ENCODE measurements at regions not wholly inside any gene's neighbourhood (a gene's known extent, or its start where the extent isn't known, plus 50 kb on each side); places are given as distances from the start of the nearest gene placed in this dataset.

DNA sequence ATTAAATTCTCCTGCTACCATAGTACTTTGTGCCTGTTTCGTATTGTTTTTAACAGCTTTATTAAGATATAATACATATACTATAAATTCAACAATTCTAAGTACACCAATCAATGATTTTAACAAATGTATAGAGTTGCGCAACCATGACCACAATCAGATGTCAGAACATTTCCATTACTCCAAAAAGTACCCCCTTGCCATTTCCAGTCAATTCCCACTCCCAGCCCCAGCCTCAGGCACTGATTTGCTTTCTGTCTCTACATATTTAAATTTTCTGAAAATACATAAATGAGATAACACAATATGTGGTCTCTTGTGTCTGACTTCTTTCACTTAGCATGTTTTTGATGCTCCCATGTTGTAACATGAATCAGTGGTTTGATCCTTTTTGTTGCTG, 193.9 kb downstream of the FIGN start:
- no peak for DNase-seq

DNA sequence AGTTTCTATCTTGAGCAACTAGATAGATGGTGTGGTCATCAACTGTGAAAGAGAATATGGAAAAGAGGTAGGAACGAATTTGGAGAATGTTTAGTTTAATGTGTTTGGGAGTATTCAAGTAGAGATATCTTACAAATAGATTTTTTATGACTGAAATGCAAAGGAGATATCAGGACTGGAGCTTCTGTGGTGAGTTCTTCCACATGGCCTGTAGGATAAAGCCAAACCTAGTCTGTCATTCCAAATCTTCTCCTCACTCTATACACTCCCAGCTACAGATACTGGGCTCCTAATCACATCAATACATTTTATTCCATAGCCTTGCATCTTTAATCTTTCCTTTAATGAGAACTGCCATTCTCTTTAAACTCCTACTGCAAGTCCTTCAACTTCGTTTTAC, 194.3 kb downstream of the FIGN start:
- DNase-seq: no peak

DNA sequence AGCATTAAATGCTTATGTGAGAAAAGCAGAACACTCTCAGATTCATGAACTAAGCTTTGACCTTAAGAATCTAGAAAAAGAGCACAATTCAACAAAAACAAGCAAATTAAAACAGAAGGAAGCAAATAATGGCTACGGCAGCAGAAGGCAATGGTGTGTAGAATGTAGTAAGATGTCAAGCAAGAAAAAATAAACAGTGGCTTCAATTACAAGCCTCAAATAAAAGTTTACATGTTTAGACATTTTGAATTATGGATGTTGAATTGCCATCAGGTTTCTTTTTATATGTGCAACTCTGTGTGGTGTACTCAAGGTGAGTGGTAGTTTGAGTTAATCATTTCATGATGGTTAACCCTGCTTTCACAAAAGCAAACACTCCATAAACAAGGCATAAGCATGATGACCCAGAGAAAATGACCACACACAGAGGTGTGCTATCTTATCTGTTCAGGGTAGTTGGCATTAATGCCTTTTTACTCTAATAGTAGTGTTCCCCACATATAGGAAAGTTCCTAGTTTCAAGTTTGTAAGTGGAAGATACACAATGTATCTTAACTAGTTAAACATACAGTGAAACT, 207.1 kb downstream of the FIGN start:
- DNase-seq: no peak

DNA sequence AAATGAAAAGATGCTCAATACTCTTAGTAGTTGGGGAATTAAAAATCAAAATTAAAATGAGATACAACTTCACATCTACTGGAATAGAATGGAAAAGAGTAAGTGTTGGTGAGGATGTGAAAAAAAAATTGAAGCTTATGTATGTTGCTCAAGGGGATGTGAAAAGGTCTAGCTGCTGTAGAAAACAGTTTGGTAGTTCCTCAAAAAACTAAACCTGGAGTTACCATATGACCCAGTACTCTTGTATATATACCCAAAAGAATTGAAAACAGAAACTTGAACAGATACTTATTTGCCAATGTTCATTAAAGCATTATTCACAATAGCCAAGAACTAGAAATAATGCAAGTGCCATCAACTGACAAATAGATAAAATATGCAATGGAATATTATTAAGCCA, 208.4 kb downstream of the FIGN start:
- DNase-seq: no peak

DNA sequence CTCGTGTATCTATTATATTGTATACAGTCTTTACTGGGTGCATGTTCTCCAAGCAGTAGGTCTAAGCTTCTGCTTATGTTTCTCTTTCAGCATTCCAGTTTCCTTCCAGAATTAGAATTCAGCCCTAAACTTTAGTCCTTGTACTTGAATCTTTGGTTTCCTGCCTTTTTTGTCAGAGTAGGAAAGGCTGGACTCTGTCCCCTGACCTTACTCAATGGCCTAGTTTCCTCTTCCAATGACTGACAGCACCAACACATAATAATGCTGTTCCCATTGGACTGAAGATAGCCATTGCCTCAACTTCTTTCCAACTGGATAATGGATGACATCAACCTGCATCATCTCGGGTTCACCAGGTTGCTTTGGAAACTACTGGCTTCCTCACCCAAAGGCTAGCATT, 217.0 kb downstream of the FIGN start:
- DNase-seq: no peak

DNA sequence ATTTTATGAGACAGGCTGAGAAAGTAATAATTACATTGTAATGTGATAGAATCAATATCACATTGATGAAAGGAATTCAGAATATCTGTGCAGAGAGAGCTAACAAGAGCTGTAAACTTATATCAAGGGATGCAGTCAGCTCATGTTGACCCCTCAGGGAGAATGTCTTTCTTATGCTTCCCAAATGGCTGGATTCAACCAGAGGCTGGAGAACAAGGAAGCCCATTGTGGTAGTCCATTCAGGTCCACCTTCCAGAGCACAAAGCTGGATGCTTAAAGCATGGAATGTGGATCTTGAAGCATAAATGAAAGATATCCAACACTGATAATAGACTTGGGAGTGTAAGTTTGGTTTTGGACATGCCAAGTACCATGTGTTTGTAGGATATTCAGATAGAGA, 220.0 kb downstream of the FIGN start:
- DNase-seq: no peak

DNA sequence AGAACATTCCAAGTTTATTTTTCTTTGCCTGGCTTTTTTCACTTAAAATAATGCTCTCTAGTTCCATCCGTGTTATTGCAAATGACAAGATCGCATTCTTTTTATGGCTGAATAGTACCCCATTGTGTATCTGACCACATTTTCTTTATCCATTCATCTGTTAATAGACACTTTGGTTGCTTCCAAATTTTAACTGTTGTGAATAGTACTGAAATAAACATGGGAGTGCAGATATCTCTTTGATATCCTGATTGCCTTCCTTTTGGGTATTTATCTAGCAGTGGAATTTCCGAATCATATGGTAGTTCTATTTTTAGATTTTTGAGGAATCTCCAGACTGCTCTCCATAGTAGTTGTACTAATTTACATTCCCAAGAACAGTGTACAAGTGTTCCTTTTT, 230.5 kb downstream of the FIGN start:
- no peak for DNase-seq

DNA sequence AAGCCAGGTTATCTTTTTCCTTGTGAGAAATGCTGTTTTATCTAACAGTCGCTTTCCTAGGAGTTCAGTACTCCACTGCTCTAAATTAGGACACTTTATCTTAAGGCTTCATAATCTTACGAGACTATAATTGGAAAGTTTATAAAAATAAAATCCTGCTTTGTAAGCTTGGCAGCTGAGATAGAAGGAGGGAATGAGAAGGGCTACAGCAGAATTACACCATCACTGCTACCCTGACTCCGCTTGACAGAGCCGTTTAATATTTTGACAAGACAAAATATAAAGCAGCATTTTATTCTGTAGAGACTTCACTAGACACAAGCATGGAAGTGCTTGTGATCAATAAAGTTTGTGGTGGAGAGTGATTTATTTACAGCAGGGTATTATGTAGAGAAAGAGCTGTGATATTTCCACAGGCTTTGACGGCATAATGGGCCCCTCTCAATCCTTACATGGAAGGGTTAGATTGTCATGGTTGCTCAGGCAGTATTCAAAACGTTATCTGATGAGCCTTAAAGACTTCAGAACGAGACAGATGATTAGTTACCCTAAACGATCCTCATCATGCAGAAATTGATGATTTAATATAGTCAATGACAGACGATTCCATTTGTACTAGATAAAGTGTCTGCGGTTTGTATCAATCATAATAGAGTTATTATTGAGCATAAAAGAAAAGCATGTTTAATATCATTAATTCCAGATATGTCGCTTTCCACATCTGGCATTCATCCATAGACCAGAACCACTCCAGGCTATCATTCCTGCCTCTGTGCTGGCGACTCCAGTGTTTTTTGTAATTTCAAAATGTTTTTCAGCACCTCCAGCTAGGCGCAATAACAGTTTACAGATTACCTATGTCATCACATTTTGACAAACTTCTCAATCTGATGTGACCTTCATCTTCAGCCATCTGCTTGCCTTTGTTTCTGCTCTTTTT, 242.2 kb downstream of the FIGN start:
- no peak for DNase-seq

DNA sequence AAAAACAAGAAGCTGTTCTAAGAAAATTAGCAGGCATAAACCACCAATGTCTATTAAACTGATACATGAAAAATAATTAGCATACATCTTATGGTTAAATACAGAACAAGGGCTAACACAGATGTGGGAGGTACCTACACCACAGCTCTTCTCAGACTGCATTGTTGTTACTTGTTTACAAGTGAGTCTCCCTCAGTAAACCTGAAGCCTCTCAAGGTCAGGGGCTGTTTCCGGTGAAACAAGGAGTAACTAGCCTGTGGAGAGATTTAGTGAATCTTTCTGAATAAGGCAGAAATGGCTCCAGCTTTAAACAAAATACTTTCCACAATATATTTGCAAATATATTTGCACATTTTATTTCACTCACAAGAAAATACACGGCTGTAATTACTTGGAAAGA, 244.0 kb downstream of the FIGN start:
- DNase-seq: no peak

DNA sequence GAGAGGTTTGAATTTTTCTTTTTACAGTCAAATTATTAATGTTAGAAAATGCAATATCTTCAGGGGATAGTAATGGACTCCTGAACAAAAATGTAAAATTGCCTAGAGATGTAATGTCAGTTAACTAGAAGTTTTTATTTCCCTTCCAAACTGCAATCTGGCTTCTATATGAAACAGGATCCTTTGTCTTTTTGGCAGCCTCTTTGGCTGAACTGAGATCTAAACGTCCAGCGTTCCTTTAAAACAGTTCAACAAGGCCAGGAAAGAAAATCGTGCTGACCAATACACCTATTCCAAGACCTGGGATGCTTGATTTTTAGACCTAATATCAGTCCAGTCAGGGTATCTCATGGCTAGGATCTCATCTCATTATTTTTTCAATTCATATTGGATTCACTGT, 245.5 kb downstream of the FIGN start:
- no peak for DNase-seq

DNA sequence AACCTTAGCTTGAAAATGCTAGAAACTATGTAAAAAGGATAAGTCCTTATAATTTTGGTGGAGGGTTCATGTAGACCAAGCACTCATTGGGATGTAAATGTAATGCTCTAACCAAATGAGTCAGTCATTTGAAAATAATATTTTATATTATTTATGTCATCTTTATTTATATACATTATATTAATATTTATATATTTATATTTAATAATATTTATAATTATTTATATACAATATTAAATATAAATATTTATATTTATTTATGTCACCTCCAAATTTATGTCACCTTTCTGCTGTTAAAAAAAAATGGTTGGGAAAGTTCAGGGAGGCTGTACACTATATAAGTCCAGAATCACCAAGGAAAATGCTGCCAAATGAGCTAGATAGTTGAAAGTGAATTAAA, 254.3 kb downstream of the FIGN start:
- DNase-seq: no peak

DNA sequence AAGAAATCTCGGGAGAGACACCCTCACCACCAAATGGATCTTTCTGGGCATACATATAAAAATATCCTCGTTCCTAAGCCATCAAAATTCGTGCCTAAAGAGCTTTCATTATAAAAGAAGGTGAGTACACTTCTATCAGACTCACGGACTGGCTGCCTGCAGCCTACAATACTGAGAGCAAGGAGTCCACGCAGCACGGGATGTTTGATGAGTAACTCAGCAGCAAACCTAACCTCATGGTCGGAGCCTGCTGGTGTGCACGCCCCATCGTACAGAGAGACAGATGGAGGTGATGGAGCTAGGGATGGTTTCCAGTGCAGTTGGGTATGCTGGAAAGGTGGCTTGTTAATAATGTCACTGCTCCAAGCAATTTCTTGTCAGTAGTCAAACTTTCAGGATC, 256.2 kb downstream of the FIGN start:
- DNase-seq: no peak

DNA sequence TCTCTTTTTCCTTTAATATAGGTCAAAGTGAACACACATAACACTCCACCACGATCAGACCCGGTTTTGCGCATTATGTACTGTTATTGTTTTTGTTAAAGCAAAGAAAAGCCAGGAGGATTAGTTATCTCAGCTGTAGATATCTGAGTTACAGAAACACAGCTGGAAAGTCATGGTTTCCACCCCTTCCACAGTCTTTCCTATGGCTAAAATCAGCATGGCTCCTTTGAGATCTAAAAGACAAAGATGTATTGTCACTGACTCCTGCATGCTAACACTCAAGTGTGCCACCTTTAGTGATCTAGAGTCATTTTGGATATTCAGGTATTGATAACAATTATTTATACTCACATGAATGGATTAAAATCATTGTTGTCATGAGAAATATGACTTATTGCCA, 260.0 kb downstream of the FIGN start:
- no peak for DNase-seq

DNA sequence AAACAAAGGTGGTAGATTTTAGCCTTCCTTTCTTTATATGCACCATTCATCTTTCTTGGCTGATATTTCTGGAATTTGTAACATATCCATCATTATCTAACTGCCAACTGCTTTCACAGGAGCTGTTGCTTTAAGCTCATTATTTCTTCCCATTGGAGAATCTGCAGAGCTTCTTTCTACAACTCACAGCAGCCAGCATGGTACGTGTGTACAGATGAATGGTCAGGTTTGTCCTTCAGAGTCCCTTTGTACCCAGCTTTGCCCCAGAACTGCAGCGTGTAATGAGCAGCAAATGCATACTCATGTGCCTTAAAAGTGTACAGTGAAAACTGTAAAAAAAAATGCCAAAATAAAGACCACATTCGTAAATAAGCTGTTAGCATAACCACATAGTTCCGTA, 260.9 kb downstream of the FIGN start:
- no peak for DNase-seq

DNA sequence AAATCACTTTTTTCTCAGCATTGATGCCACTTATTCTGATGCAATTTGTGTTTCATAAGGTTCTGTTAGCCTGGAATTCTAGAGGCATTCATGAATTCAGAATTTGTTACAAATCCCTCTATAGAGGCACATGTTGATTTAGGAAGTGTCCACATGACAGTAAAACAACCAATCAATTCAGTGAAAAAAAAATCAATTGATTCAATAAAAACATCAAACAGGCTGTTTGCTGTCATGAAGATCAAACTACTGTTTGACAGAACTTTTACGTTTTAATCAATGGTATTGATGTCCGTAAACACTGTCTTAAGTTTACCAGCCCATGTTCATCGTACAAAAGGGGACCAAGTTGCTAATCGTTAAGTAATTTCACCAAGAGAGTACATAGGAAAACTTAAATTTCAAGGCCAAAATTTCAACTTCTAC, 261.5 kb downstream of the FIGN start:
- DNase-seq: no peak

DNA sequence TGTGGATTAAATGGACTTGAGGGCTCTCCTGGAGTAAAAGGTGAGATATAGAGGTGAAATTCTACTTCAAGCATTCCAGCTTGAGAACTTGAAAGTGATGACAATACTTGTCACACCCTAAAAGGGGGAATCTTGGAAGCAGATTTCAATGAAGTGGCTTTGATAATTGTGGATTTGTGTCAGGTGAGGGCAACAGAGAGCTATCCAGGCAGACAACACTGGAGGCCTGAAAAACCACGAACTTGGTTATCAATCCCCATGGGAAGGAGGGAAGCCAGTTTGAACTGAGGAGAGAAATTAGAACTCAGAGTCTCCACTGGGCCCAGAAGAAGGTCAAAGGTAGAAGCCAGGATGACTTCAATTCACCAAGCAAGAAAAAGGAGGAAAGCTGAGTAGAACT, 263.9 kb downstream of the FIGN start:
- DNase-seq: no peak

DNA sequence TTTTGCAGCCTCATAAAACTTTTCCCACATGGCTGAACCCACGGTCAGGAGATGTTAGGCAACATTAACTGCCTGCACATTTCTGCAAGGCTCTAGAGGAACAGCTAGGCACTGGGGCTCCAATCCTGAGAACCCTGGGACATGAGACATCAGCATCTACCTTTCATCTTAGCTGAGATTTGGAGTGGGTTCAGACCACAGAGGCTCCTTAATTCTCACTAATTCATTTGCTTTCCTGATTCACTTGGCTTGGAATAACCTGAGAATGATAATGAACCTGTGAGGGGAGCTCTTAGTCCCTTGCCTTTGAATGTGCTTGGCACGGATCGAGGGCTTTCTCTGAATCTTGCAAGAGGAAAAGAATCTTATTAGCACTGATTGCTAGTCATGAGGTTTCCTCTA, 266.2 kb downstream of the FIGN start:
- DNase-seq: no peak

DNA sequence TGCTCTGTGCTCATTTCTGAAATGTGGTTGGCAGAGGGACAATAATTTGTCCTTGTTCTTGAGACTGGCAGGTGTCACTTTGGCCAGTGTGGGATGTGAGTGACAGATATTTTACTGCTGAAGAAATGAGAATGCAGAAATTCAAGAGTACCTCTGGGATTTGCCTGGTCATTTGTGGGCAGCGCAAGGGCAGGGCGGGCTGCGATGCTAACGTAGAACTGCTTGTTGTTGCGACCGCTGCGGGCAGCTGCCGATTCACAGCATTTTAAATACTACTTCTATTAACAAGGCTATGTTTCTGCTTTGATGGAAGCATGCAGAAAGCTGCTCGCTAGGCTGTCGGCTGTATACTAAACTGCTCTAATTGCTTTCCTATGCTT, 268.6 kb downstream of the FIGN start:
- DNase-seq: no peak

DNA sequence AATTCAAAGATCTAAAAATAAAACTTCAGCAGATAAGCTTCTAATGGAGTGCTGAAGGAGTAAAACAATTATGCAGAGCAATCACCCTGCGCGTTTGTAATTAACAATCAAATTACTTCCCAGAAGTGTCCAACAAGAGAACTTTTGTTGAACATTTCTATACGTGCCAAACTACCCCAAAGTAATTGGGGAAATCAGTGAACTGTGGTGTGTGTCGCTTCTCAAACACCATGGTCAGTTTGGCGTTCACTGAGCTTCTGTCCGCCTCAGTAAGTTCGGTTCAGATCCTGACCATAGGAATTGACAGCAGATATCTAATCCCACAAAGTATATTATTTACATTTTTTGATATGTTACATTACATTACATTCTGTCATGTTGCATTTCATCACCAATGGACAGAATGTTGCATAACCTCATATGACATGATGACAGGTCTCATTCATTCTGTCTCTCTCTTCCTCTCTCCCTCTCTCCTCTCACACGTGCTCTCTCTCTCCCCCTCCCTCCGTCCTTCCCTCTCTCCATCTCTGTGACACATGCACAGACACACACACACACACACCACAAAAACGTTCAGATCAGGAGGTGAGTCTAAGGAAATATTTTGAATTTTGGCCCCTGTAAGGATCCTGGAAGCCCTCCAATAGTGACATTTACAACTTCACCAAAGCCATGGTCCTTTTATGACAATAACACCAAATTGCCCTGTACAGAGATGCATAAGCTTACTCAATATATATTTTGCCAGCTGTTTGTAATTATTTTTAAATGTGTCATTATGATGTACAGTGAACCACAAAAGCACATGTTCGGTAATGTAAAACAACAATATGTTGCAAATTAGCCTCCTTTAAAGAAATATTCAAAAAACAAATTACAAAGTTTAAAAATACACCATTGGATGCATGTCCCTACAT, 269.2 kb downstream of the FIGN start:
- DNase-seq: no peak

DNA sequence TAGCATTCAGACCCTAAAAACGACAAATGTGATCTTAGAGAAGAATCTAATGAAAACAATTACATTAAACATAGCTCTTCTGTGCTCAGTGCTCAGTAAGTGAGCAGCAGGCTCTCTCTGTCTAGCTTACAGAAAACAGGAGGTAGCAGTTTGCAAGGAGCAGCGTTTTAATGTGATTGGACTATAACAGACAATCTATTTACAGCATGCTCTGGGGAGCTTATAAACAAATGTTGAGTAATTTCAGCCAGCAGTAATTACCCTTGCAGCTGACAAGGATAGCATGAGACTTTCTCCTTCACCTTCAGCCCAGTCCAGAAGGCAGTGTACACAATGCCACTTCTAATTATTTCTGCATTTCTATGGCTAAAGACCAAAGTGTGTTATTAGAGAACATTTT, 270.4 kb downstream of the FIGN start:
- no peak for DNase-seq

DNA sequence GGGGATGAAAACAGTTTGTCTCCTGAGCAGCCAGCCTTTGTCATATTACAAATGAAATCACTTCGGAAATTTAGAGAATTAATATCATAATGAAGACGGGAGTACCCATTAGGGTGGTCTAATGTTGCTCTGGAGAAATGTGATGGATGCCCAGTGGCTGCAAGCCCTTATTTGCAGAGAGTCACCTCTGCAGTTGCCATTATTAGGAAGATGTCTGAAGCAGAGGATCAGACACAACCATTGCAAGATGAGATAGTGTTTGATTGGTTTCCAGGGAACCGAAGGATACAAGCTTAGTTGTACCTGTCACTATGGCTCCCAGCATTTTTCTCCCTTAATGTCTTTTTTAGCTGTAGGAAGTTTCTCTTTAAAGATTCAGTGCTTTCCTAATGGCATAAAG, 272.4 kb downstream of the FIGN start:
- DNase-seq: no peak

DNA sequence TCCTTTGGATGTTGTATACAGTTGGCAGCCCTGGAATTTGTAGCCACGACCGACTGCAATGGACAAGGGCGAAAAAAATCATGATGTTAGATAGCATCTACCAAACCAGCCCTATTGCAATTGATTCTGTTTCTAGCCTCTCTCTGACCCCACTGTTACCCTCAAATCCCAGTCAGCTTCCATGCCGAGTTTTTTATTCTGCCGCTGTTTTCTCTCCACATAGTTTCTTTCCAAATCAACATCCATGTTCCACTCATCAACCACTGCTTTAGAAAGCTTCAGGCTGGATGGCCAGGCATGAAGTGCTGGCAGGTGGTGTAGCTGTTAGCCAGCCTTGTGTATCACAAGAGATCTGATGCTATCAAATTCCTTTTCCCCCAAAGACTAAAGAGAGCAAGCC, 272.8 kb downstream of the FIGN start:
- DNase-seq: no peak

DNA sequence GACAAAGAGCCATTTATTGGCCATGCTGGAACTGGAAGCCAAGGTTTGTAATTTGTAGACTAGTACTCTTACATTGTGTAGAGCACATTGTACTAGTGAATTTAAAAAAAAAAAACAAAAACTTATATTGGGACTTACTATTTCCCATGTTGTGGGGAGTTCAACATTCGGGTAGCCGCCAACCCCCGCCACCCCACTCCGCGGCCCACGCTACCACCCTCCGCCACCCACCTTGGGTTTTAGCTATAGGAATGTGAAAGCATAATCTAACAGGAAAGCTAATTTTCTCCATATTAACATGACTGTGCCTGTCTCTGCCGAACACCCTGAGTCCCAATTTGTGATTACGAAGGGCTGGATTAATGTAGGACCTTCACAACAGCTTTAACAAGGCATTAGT, 275.8 kb downstream of the FIGN start:
- DNase-seq: no peak
